Upper lobe of left lung (tissue), 4 donors: ENCODE measurements at regions not wholly inside any gene's neighbourhood (a gene's known extent, or its start where the extent isn't known, plus 50 kb on each side); places are given as distances from the start of the nearest gene placed in this dataset.
"Not testable (repeated sequence)": the region's sequence is repeated elsewhere in the genome, so short reads cannot be mapped to it uniquely, and the experiment has no call there.

Source experiments
- CTCF ChIP-seq, 6 experiments: fragments of 450-650 bp in 4 of 6; fragments of 200-600 bp in 2 of 6; sonication (generic) in 2 of 6; IDR thresholded peaks; one replicate each; pipeline ENCODE4 v1.5.1; 2016 to 2019; ENCODE audit warnings: antibody characterized with exemption in 6 of 6
- EP300 ChIP-seq, 4 donors: sonication (generic); formaldehyde crosslinking; IDR thresholded peaks; one replicate each; pipeline ENCODE4 v1.5.1; 2017; ENCODE audit warnings: antibody characterized with exemption in 4 of 4, control low read depth in 2 of 4
- POLR2A ChIP-seq, 4 donors: fragments of 450-650 bp; IDR thresholded peaks; one replicate each; pipeline ENCODE4 v1.5.1; 2016 to 2017; ENCODE audit warnings: antibody characterized with exemption in 4 of 4, mild to moderate bottlenecking in 2 of 4
- POLR2AphosphoS5 ChIP-seq, 2 donors: sonication (generic); formaldehyde crosslinking; IDR thresholded peaks; one replicate each; pipeline ENCODE4 v1.5.1; 2017; ENCODE audit warnings: antibody characterized with exemption in 2 of 2

GRCh38 chr7:73170902-73171301 is 85.1 kb upstream of the SPDYE9 start:
- TF ChIP-seq CTCF, POLR2AphosphoS5, POLR2A, EP300 (IDR thresholded peaks at IDR 0.05): not testable (repeated sequence)
